K562 (cell line): ENCODE measurements at regions not wholly inside any gene's neighbourhood (a gene's known extent, or its start where the extent isn't known, plus 50 kb on each side); places are given as distances from the start of the nearest gene placed in this dataset.

Experiments used
- NCOA6 ChIP-seq: fragments of 450-650 bp; IDR thresholded peaks from 2 replicates; pipeline ENCODE4 v1.6.1; 2017; ENCODE audit warnings: mild to moderate bottlenecking
- PHB ChIP-seq: fragments of 250-450 bp; sonication (Bioruptor Pico); IDR thresholded peaks from 2 replicates; pipeline ENCODE4 v1.5.0; 2021
- RBM39 ChIP-seq: fragments of 200-400 bp; formaldehyde crosslinking; optimal IDR thresholded peaks from 2 replicates; pipeline ENCODE3; 2018; ENCODE audit warnings: low read depth, low read length
- TARDBP ChIP-seq: fragments of 450-650 bp; IDR thresholded peaks from 2 replicates; pipeline ENCODE4 v1.6.1; 2016
- TRIM24 ChIP-seq, 2 experiments: fragments of 450-650 bp; IDR thresholded peaks; 2 replicates each; pipeline ENCODE4 v1.6.1; 2016
- USF2 ChIP-seq: sonication (generic); formaldehyde crosslinking; IDR thresholded peaks from 2 replicates; pipeline ENCODE4 v1.5.0; 2020; ENCODE audit warnings: missing genetic modification reagents
- XRCC4 ChIP-seq: IDR thresholded peaks from one replicate; pipeline ENCODE4 v1.6.1; 2011; ENCODE audit not compliant: insufficient read depth, insufficient read length; ENCODE audit errors: extremely low read depth
- ZBTB40 ChIP-seq, 2 experiments: fragments of 450-650 bp in 1 of 2; sonication (generic) in 1 of 2; formaldehyde crosslinking in 1 of 2; IDR thresholded peaks; 2 replicates each; pipeline versions ENCODE4 v1.7.1 to v1.9.0; 2016 to 2022; ENCODE audit warnings: inconsistent platforms in 1 of 2, mild to moderate bottlenecking in 1 of 2, missing genetic modification reagents in 1 of 2
- ZFX ChIP-seq: sonication (generic); formaldehyde crosslinking; IDR thresholded peaks from 2 replicates; pipeline ENCODE4 v1.8.0; 2022; ENCODE audit warnings: mild to moderate bottlenecking, missing genetic modification reagents, moderate library complexity
- ZNF561 ChIP-seq: fragments of 450-650 bp; formaldehyde crosslinking; conservative IDR thresholded peaks from 2 replicates; pipeline ENCODE4 v1.4.0; 2020; ENCODE audit warnings: mild to moderate bottlenecking, moderate library complexity
- ZNF609 ChIP-seq: sonication (generic); formaldehyde crosslinking; IDR thresholded peaks from 2 replicates; pipeline ENCODE4 v1.8.1; 2023; ENCODE audit warnings: missing genetic modification reagents, mild to moderate bottlenecking, borderline replicate concordance
- ZNF764 ChIP-seq: fragments of 250-450 bp; sonication (Bioruptor Pico); IDR thresholded peaks from 2 replicates; pipeline ENCODE4 v1.4.0; 2020; ENCODE audit warnings: low read depth, mild to moderate bottlenecking, moderate library complexity

- 0 out of 2 replicates have a peak, but pooled peaks have one; percentile 41 for TF ChIP-seq ZNF764
- peak; percentile 97 for TF ChIP-seq ZBTB40 (IDR thresholded peaks at IDR 0.05)
- no peak for TF ChIP-seq ZBTB40 (CRISPR knock-in tag; IDR thresholded peaks at IDR 0.05)
- no peak for TF ChIP-seq ZNF561
- TF ChIP-seq NCOA6: no peak
- TF ChIP-seq ZFX (CRISPR knock-in tag): peak; percentile 84
- 0 out of 2 replicates have a peak, but pooled peaks have one; percentile 22 for TF ChIP-seq USF2 (CRISPR knock-in tag)
- TF ChIP-seq TARDBP: peak; percentile 39; the same call in 1 of the 2 replicates
- TF ChIP-seq XRCC4: no peak
- peak in 1 of 2 experiments; percentile 44; a peak in 1 of 4 replicates for TF ChIP-seq TRIM24 (IDR thresholded peaks at IDR 0.05)
- no peak for TF ChIP-seq ZNF609
- no peak for TF ChIP-seq RBM39
- no peak; the same call in 1 of the 2 replicates for TF ChIP-seq PHB (CRISPR knock-in tag)
Observed at GRCh38 chr9:94166236-94166975, 82.1 kb downstream of the PTPDC1 start (continued).
